HG03039 (cell line): ENCODE measurements at regions not wholly inside any gene's neighbourhood (a gene's known extent, or its start where the extent isn't known, plus 50 kb on each side); places are given as distances from the start of the nearest gene placed in this dataset.
"Not testable (repeated sequence)": the region's sequence is repeated elsewhere in the genome, so short reads cannot be mapped to it uniquely, and the experiment has no call there.

ENCODE experiments used
- ATAC-seq: cut with Tn5 transposase; IDR thresholded peaks from one replicate; pipeline ENCODE4 v1.9.1; 2021; ENCODE audit warnings: mild to moderate bottlenecking, moderate library complexity; ENCODE audit not compliant: unreplicated experiment

- ATAC-seq, result no peak
These were observed 87.2 kb upstream of the KIF5B start for GRCh38 chr10:32143302-32143847.

- no peak for ATAC-seq
These were observed 86.4 kb upstream of the KIF5B start for GRCh38 chr10:32142646-32143045.

GRCh38 chr10:32141018-32141807 is 85.0 kb upstream of the KIF5B start:
- no peak for ATAC-seq

GRCh38 chr10:32140403-32140802 is 84.2 kb upstream of the KIF5B start:
- ATAC-seq, result no peak

GRCh38 chr10:32139223-32140073 is 83.2 kb upstream of the KIF5B start:
- ATAC-seq, result peak; percentile 64

- ATAC-seq, result not testable (repeated sequence)
These were observed 80.7 kb upstream of the KIF5B start for GRCh38 chr10:32136927-32137326.

- ATAC-seq, result not testable (repeated sequence)
These were observed 79.6 kb upstream of the KIF5B start for GRCh38 chr10:32135796-32136195.

- no peak for ATAC-seq
These were observed 76.2 kb upstream of the KIF5B start for GRCh38 chr10:32132357-32132946.

GRCh38 chr10:32131388-32131787 is 75.2 kb upstream of the KIF5B start:
- ATAC-seq, result no peak

GRCh38 chr10:32130788-32131187 is 74.6 kb upstream of the KIF5B start:
- no peak for ATAC-seq

GRCh38 chr10:32125023-32125422 is 68.8 kb upstream of the KIF5B start:
- ATAC-seq, result no peak

- no peak for ATAC-seq
These were observed 66.8 kb upstream of the KIF5B start for GRCh38 chr10:32123021-32123420.

GRCh38 chr10:32121648-32122047 is 65.4 kb upstream of the KIF5B start:
- no peak for ATAC-seq

- no peak for ATAC-seq
These were observed 63.9 kb upstream of the KIF5B start for GRCh38 chr10:32120147-32120546.

GRCh38 chr10:32114508-32114907 is 58.3 kb upstream of the KIF5B start:
- no peak for ATAC-seq

GRCh38 chr10:32112055-32112454 is 55.8 kb upstream of the KIF5B start:
- ATAC-seq, result no peak

- ATAC-seq, result no peak
These were observed 55.4 kb upstream of the KIF5B start for GRCh38 chr10:32111585-32111984.

GRCh38 chr10:32110790-32111189 is 54.6 kb upstream of the KIF5B start:
- ATAC-seq, result no peak

- no peak for ATAC-seq
These were observed 53.4 kb upstream of the KIF5B start for GRCh38 chr10:32109603-32110002.
